Panc1 (cell line): ENCODE measurements at regions not wholly inside any gene's neighbourhood (a gene's known extent, or its start where the extent isn't known, plus 50 kb on each side); places are given as distances from the start of the nearest gene placed in this dataset.

ENCODE experiments used
- ATAC-seq: fragments of 200-7000 bp; cut with Tn5 transposase; 2 replicates; pipeline ENCODE4 v1.9.1; 2020; ENCODE audit warnings: mild to moderate bottlenecking, moderate library complexity
- BruUV-seq: library from RNA; stranded (reverse); fragments of 400-500 nt; replicated peaks from 2 replicates; lab custom pipeline; 2021; lab: Mats Ljungman, UMichigan
- CTCF ChIA-PET: fragments of 300-600 bp; sonication (Branson Sonifier 250); formaldehyde crosslinking; loops from one replicate; lab custom pipeline; 2022; ENCODE audit warnings: antibody characterized with exemption; lab: Charles Lee
- POLR2A ChIA-PET: fragments of 300-600 bp; sonication (Branson Sonifier 250); formaldehyde crosslinking; loops from one replicate; lab custom pipeline; 2022; ENCODE audit warnings: antibody characterized with exemption; lab: Charles Lee
- DNase-seq: peaks from one replicate; pipeline ENCODE4 v3.0.0-alpha.2; 2010; ENCODE audit warnings: low read depth, low spot score
- H3K27ac ChIP-seq: 2 replicates; pipeline ENCODE4 v1.5.1; 2011; ENCODE audit warnings: mild to moderate bottlenecking, low read length, inconsistent platforms
- H3K27me3 ChIP-seq: fragments of 200-500 bp; sonication (Bioruptor generic); 2 replicates; pipeline ENCODE4 v1.6.0; 2014; ENCODE audit warnings: low read length, inconsistent platforms; ENCODE audit not compliant: control insufficient read depth, insufficient read depth
- H3K36me3 ChIP-seq: fragments of 200-500 bp; sonication (Bioruptor generic); 2 replicates; pipeline ENCODE4 v1.5.1; 2014; ENCODE audit warnings: inconsistent platforms, mild to moderate bottlenecking, low read length, moderate library complexity; ENCODE audit not compliant: control insufficient read depth, insufficient read depth
- H3K4me1 ChIP-seq: 2 replicates; pipeline ENCODE4 v1.5.1; 2011; ENCODE audit warnings: inconsistent platforms, mild to moderate bottlenecking, low read length, moderate library complexity; ENCODE audit not compliant: control insufficient read depth, insufficient read depth
- H3K4me3 ChIP-seq, 2 experiments: 2 replicates each; pipeline ENCODE4 v1.5.1; 2011 to 2012; ENCODE audit warnings: low read depth in 2 of 2, low read length in 2 of 2, mild to moderate bottlenecking in 2 of 2, inconsistent platforms in 1 of 2, moderate library complexity in 1 of 2
- H3K9me3 ChIP-seq: fragments of 200-500 bp; sonication (Bioruptor generic); 2 replicates; pipeline ENCODE4 v1.5.1; 2014; ENCODE audit warnings: low read depth, mild to moderate bottlenecking, inconsistent platforms, low read length, moderate library complexity; ENCODE audit not compliant: control insufficient read depth, insufficient read depth
- CTCF ChIP-seq: fragments of 450-650 bp; IDR thresholded peaks from 2 replicates; pipeline ENCODE4 v1.5.1; 2017; ENCODE audit warnings: mild to moderate bottlenecking
- POLR2AphosphoS5 ChIP-seq: IDR thresholded peaks from 2 replicates; pipeline ENCODE4 v1.6.1; 2012; ENCODE audit warnings: mild to moderate bottlenecking, low read depth, low read length, moderate library complexity
- SIN3A ChIP-seq: IDR thresholded peaks from 2 replicates; pipeline ENCODE4 v1.6.1; 2012; ENCODE audit warnings: low read depth, mild to moderate bottlenecking, low read length, moderate library complexity, borderline replicate concordance; ENCODE audit not compliant: insufficient read depth
- TCF7L2 ChIP-seq: IDR thresholded peaks from 2 replicates; pipeline ENCODE4 v1.6.1; 2011; ENCODE audit warnings: mild to moderate bottlenecking, low read depth, low read length, inconsistent platforms
- in situ Hi-C: cut with HindIII; loops from 2 replicates; pipeline ENCODE4 v1.10.0; 2016; ENCODE audit warnings: low sequenced_read_pairs, low pct_unique_long_range_greater_than_20kb
- intact Hi-C: fragments of 100-400 bp; cut with micrococcal nuclease; formaldehyde crosslinking; loops from one replicate; pipeline ENCODE4 v1.10.0; 2022; ENCODE audit not compliant: unreplicated experiment
- TF ChIP-seq, protein P1 (sequence below), 2 experiments: IDR thresholded peaks; 2 replicates each; pipeline ENCODE4 v1.6.1; 2011 to 2012; ENCODE audit warnings: low read depth in 2 of 2, control low read depth in 1 of 2, low read length in 1 of 2, mild to moderate bottlenecking in 1 of 2, moderate library complexity in 1 of 2; ENCODE audit not compliant: insufficient read depth in 1 of 2

DNA sequence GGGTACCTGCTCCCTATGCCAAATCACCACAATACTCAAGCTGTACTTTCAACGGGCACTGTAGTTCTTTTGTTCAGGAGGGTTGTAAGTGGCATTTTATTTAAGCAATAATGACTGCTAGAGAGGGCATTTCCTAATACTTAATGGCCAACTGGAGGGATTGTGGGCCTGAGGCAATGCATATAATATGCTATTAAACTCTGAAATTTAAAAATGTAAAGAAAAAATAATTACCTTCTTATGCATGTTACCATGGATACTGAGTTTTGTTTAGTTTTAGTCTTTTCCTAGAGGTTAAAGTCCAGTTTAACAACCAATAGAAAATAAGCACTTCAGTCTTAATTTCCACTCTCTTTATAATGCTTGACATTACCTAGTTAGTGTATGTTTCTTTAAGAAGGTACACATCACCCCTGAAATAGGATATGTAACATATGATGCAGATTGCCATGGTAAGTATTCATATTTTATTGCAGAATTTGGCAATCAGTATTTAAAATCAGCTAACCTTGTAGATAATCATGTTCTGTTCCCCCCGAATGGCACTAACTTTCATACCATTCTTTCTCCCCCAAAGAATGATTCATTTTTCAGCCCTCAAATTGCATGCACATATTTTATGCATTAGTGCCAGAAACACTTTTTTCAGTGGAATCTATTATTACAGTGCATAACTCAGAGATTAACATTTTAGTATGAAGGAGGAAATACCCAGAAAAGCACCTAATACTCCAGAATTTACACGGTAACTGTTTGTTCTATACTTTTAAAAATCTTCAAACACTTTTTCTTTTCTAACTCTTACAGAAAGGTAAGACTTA is 90.3 kb upstream of the ZNF438 start:
- no peaks in the 10 kb centered on the region for H3K4me1 ChIP-seq
- CTCF ChIA-PET, result no interaction called here
- TF ChIP-seq POLR2AphosphoS5 (no peak), CTCF (no peak), TCF7L2 (no peak)
- TF ChIP-seq, protein P1, sequence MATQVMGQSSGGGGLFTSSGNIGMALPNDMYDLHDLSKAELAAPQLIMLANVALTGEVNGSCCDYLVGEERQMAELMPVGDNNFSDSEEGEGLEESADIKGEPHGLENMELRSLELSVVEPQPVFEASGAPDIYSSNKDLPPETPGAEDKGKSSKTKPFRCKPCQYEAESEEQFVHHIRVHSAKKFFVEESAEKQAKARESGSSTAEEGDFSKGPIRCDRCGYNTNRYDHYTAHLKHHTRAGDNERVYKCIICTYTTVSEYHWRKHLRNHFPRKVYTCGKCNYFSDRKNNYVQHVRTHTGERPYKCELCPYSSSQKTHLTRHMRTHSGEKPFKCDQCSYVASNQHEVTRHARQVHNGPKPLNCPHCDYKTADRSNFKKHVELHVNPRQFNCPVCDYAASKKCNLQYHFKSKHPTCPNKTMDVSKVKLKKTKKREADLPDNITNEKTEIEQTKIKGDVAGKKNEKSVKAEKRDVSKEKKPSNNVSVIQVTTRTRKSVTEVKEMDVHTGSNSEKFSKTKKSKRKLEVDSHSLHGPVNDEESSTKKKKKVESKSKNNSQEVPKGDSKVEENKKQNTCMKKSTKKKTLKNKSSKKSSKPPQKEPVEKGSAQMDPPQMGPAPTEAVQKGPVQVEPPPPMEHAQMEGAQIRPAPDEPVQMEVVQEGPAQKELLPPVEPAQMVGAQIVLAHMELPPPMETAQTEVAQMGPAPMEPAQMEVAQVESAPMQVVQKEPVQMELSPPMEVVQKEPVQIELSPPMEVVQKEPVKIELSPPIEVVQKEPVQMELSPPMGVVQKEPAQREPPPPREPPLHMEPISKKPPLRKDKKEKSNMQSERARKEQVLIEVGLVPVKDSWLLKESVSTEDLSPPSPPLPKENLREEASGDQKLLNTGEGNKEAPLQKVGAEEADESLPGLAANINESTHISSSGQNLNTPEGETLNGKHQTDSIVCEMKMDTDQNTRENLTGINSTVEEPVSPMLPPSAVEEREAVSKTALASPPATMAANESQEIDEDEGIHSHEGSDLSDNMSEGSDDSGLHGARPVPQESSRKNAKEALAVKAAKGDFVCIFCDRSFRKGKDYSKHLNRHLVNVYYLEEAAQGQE (IDR thresholded peaks at IDR 0.05; ENCODE audit: insufficient read depth in 1 of 2, low read depth in 2 of 2, low read length in 1 of 2), result no peak
- no peaks in the 10 kb centered on the region for H3K27me3 ChIP-seq
- DNase-seq, result no peak
- H3K36me3 ChIP-seq, result no peaks in the 10 kb centered on the region
- H3K27ac ChIP-seq, result no peak overlapping the region
- no TSS peak for BruUV-seq
- in situ Hi-C loops (no loop called here), intact Hi-C loops (no loop called here)
- POLR2A ChIA-PET, result no interaction called here
- no peak for ATAC-seq
- H3K9me3 ChIP-seq, result no peaks in the 10 kb centered on the region
- H3K4me3 ChIP-seq, result no peak overlapping the region

GRCh38 chr10:31123946-31124345 is 92.3 kb upstream of the ZNF438 start:
- Histone ChIP-seq H3K9me3 (no peaks in the 10 kb centered on the region), H3K4me1 (no peaks in the 10 kb centered on the region), H3K4me3 (no peak overlapping the region), H3K36me3 (no peaks in the 10 kb centered on the region), H3K27me3 (no peaks in the 10 kb centered on the region), H3K27ac (no peak overlapping the region)
- BruUV-seq, result no TSS peak
- ChIA-PET POLR2A (no interaction called here), CTCF (no interaction called here)
- TF ChIP-seq, protein P1 (IDR thresholded peaks at IDR 0.05; ENCODE audit: insufficient read depth in 1 of 2, low read depth in 2 of 2, low read length in 1 of 2), result no peak
- no peak for TF ChIP-seq TCF7L2
- TF ChIP-seq SIN3A, result no peak
- TF ChIP-seq CTCF, result no peak
- no peak for TF ChIP-seq POLR2AphosphoS5
- ATAC-seq (no peak), DNase-seq (no peak)
- in situ Hi-C loops, result no loop called here
- intact Hi-C loops, result no loop called here
